ENCODE measurements at regions not wholly inside any gene's neighbourhood (a gene's known extent, or its start where the extent isn't known, plus 50 kb on each side); places are given as distances from the start of the nearest gene placed in this dataset.

DNA sequence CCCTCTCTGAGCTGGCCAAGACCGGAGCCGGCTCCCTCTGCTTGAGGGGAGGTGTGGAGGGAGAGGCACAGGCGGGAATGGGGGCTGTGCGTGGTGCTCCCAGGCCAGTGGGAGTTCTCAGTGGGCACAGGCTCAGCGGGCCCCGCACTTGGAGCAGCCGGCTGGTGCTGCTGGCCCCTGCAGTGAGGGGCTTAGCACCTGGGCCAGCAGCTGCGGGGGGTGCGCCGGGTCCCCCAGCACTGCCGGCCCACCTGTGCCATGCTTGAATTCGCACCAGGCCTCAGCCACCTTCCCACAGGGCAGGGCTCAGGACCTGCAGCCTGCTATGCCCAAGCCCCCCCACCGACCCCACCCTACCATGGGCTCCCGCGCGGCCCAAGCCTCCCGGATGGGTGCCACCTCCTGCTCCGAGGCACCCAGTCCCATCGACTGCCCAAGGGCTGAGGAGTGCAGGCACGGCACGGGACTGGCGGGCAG, 602.5 kb downstream of the KCTD8 start:
- no peak for TF ChIP-seq POLR2A (IDR thresholded peaks at IDR 0.05)
- TF ChIP-seq, protein P1, sequence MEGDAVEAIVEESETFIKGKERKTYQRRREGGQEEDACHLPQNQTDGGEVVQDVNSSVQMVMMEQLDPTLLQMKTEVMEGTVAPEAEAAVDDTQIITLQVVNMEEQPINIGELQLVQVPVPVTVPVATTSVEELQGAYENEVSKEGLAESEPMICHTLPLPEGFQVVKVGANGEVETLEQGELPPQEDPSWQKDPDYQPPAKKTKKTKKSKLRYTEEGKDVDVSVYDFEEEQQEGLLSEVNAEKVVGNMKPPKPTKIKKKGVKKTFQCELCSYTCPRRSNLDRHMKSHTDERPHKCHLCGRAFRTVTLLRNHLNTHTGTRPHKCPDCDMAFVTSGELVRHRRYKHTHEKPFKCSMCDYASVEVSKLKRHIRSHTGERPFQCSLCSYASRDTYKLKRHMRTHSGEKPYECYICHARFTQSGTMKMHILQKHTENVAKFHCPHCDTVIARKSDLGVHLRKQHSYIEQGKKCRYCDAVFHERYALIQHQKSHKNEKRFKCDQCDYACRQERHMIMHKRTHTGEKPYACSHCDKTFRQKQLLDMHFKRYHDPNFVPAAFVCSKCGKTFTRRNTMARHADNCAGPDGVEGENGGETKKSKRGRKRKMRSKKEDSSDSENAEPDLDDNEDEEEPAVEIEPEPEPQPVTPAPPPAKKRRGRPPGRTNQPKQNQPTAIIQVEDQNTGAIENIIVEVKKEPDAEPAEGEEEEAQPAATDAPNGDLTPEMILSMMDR (IDR thresholded peaks at IDR 0.05) = no peak

All from uterus (tissue), 2 donors.